ENCODE measurements at regions not wholly inside any gene's neighbourhood (a gene's known extent, or its start where the extent isn't known, plus 50 kb on each side); places are given as distances from the start of the nearest gene placed in this dataset.

DNA sequence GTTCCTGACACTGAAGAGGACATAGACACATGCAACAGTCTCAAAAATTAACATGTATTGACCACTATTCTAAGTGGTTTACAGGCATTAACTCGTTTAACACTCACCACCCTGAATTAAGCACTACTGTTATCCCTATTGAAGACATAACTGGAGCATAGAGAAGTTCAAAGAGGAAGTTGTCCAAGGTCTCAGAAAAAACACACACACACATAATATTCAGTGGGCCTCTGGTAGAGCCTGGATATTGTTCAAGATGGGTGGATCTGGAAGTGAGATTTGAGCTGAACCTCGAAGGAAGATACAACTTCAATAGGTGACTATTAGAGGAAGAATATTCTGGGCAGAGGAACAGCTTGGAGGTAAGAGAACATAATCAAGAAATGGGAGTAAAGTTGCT lies 334.9 kb downstream of the HNRNPD start:
- no peak for DNase-seq (ENCODE audit: low read depth in 2 of 2, low spot score in 1 of 2)

DNA sequence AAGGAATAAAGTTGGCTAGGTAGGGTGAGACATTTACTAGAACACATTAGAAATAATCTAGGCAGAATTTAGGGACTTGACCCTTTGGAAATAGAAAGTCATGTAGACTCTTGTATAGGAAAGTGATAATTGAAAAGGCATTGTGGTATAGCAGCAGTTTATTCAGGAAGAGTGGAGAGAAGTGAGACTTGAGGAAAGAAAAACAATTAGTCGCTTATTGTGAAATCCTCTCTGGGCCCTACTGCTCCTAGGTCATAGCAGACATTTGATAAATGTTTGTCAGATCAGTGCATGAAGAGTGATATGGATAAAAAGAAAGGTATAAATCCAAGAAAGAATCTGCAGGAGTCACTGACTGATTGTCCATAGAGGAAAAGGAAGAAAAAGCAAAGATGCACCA lies 337.6 kb downstream of the HNRNPD start:
- DNase-seq (ENCODE audit: low read depth in 2 of 2, low spot score in 1 of 2) = no peak

- DNase-seq (ENCODE audit: low read depth in 2 of 2, low spot score in 1 of 2) = no peak
Measured at GRCh38 chr4:82034878-82035277, 338.9 kb downstream of the HNRNPD start.

DNA sequence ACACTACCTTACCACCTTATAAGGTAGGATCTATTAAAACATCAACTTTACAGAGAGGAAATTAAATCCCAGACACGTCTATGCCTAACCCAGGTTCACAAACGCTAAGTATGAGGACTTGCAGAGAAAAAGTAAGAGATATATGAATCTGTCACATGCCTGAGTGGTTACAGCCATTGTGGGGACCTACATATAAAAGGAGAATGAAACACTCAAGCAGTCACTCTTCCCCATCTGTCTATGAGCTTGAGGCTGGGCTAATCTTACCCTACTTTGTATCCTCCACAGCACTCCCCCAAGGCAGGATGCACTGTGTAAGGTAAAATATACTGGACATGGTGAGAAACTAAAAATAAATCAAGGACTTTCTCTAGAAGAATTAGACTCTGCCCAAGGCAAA lies 339.9 kb downstream of the HNRNPD start:
- DNase-seq (ENCODE audit: low read depth in 2 of 2, low spot score in 1 of 2) = no peak

GRCh38 chr4:82031376-82031927 lies 342.3 kb downstream of the HNRNPD start:
- no peak for DNase-seq (ENCODE audit: low read depth in 2 of 2, low spot score in 1 of 2)

DNA sequence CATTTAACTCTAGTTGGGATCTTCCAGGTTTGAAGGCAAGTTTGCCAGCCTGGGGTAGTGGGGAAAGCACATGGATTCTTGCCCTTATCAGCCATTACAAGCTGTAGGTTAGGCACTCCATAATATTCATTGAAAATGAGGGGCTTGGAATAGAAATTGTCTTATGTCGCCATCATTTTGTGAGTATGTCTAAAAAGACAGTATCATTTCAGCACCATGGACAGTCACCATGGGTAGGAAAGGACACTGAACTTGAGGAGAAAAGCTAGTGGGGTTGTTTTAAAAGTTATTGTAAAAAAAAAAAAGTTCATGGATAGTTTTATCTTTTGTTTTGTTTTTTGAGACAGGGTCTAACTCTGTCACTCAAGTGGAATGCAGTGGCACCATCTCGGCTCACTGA lies 356.1 kb downstream of the HNRNPD start:
- no peak for DNase-seq (ENCODE audit: low read depth in 2 of 2, low spot score in 1 of 2)

DNA sequence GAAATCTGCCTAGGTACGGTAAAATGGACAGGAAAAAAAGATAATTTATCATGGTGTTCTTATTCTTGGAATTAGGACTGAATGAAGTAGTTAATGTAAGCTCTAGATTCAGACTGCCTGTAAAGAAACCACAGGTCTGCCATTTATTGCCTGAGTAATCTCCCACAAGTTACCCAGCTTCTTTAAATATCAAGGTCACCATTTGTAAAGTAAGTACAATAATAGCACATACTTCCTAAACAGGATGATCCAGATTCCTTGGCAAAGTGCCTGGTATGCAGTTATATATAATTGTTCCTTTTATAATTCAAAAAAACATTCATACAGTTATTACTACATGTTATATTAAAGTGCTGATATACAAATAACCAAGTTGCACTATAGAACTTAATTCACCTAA lies 368.6 kb downstream of the HNRNPD start:
- no peak for DNase-seq (ENCODE audit: low read depth in 2 of 2, low spot score in 1 of 2)

DNA sequence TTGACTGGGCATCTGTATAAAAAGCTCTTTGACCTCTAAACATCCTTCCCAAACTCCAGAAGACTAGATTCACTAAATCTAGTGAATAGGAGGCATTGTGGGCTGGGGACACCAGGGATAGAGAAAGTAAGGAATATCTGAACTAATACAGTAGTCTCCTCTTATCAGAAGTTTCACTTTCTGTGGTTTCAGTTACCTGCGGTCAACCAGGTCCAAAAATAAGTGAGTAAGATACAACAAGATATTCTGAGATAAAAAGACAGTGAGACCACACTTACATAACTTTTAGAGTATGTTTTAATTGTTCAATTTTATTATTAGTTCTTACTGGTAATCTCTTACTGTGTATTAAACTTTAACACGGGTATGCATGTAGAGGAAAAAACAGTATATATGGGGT lies 376.5 kb downstream of the HNRNPD start:
- no peak for DNase-seq (ENCODE audit: low read depth in 2 of 2, low spot score in 1 of 2)

GRCh38 chr4:81990898-81991297 lies 382.9 kb downstream of the HNRNPD start:
- DNase-seq (ENCODE audit: low read depth in 2 of 2, low spot score in 1 of 2) = no peak

DNA sequence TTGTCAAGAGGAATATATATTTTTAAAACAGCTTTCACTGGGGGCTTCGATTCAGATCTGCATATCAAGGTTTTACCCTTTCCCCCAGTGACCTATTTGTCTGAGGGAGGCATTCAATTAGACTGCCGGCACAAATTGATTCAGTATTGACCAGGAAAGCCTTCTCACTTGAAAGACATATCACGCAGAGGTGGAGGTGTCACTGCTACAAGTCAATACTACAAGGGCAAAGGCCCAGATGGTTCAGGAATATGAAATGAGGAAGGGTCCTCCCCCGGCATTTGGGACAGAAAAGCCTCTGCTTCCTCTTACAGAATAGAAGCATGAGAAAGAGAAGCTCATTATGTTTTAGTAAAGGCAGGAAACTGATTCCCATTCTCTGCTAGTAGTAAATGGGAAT lies 383.6 kb downstream of the HNRNPD start:
- DNase-seq (ENCODE audit: low read depth in 2 of 2, low spot score in 1 of 2) = no peak

DNA sequence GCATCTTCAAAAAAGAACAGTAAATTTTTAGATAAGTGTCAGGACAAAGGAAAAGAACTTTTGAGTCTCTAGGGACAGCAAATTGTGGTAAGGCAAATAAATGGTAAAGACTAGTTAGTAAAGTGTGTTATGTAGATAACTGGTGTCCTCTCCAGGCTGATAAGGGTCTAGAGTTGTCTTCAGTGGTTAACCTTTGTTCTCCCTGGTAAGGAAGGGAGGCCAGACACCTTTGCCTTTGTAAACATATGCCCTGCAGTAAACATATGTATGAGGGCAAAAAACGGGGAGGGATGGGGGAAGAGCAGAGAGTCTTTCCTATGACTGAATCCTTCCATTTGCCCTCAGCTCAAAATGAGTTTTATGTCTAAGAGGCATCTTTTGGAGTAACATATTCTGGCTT lies 384.6 kb downstream of the HNRNPD start:
- DNase-seq (ENCODE audit: low read depth in 2 of 2, low spot score in 1 of 2) = no peak

GRCh38 chr4:81988178-81988577 lies 385.6 kb downstream of the HNRNPD start:
- DNase-seq (ENCODE audit: low read depth in 2 of 2, low spot score in 1 of 2) = no peak

- DNase-seq (ENCODE audit: low read depth in 2 of 2, low spot score in 1 of 2) = no peak
Measured at GRCh38 chr4:81984746-81985145, 389.0 kb downstream of the HNRNPD start.

GRCh38 chr4:81982846-81983540 lies 390.8 kb downstream of the HNRNPD start:
- no peak for DNase-seq (ENCODE audit: low read depth in 2 of 2, low spot score in 1 of 2)

DNA sequence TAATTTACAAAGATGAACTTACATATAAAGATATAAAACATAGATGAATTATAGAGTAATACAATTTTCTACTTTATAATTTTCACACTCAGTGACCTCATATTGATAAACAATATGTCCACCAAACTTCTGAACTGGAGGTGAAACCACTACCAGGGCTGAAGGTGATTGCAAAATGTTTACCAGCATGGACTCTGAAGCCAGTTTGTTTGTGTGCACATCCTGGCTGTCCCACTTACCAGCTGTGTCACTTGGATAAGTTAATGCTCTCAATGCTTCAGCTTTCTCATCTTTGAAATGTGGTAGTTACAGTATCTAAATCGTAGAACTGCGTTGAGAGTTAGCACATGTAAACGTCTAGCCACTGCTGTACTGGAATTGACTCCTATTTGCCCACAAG lies 392.6 kb downstream of the HNRNPD start:
- DNase-seq (ENCODE audit: low read depth in 2 of 2, low spot score in 1 of 2) = no peak

DNA sequence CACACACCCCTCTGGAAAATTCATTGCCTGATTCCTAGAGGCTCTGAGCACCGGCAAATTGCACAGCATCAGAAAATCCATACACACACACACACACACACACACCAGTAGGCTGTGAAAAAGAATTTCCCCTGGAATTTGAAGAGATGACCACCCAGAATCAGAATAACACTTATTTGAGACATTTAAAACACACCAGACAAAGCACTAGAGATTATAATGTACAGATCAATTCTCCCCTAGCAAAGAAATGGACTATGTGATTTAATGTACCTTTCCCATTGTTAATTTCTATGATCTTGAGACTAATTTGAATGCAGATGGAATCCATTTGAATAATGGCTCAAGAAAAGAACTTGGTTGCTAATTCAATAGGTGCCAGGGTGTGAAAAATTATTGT lies 399.3 kb downstream of the HNRNPD start:
- no peak for DNase-seq (ENCODE audit: low read depth in 2 of 2, low spot score in 1 of 2)

DNA sequence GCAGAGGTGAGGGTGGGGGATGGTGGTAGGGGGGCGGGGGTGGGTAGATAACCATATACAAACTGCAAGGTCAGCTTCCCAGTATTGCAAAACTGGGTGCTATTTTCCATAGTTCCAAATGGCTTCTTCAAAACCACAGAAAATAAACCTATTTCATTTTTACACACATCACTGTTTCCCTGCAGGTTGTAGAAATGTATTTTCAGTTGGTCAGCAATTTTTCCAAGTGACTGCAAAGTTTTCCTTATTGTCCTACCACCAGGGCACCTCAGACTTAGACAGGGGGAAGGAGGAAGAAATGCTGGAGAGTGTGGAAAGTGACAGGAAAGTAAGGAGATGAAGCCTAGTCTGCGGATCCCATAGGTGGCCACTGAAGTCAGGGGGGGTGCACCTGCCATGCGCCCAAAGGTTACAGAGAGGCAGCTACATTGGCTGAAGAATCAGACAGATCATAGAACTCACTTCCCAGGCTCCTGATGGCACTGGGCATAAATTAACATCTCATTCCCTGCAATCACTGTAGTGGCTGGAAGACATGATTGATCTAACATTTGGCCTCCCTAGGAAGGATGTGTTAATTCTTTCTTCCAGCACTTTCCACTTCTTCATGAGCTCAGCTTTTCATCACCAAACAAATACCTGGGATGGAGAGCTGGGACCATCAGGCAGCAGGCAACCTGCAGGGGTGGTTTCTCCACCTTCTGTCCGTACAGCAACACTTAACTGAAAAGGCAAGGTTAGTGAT lies 402.0 kb downstream of the HNRNPD start:
- DNase-seq (ENCODE audit: low read depth in 2 of 2, low spot score in 1 of 2) = no peak

GRCh38 chr4:81971061-81971460 lies 402.7 kb downstream of the HNRNPD start:
- no peak for DNase-seq (ENCODE audit: low read depth in 2 of 2, low spot score in 1 of 2)

DNA sequence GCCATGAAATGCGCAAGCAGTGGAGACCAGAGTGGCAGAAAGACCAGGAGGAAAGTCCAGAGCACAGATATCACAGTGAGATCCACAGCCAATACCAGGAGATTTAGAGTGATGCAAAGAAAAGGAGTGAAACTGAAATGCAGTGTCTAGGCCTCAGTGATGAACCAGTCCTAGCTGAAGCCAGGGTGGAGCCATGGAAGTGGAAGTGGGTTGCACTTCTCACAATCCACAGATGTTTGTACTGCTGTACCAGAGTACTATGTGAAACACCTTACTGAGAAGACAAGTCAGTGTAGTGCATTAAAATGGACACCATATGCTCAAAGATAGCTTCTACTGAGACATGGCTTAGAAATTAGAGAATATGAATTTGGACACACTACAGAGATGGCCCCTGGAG lies 403.3 kb downstream of the HNRNPD start:
- DNase-seq (ENCODE audit: low read depth in 2 of 2, low spot score in 1 of 2) = no peak

DNA sequence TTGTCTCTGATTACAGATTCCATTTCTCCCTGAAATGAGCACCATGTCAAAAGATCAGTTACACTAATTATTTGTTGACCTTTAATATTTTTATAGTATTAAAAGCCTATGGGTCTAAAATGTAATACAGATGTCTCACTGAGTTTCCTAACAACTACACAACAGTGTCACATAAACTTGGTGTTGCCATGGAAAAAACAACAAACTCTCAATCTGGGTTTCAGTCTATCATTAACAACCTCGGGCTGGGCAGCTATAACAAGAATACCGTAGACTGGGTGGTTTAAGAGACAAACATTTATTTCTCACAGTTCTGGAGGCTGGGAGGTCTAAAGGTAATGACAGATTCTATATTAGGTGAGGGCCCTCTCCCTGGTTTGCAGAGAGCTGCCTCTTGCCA lies 407.1 kb downstream of the HNRNPD start:
- no peak for DNase-seq (ENCODE audit: low read depth in 2 of 2, low spot score in 1 of 2)

- DNase-seq (ENCODE audit: low read depth in 2 of 2, low spot score in 1 of 2) = no peak
Measured at GRCh38 chr4:81965911-81966310, 407.9 kb downstream of the HNRNPD start.

DNA sequence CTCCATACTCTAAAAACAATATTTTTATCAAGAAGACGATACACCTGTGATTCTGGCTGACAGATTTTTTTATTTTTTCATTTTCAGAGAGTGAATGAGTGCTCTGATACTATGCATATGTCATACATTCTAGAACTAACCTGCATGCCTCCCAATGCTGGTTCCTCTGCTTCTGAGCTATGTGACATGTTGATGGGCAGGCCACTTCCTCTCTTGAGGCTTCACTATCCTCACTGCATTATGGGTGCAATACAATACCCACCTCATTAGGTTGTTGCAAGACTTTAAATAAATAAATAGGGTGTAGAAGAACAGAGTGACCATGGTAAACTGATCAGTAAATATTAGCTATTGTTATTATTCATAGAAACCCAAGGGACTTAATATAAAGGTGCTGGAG lies 408.3 kb downstream of the HNRNPD start:
- DNase-seq (ENCODE audit: low read depth in 2 of 2, low spot score in 1 of 2) = no peak

DNA sequence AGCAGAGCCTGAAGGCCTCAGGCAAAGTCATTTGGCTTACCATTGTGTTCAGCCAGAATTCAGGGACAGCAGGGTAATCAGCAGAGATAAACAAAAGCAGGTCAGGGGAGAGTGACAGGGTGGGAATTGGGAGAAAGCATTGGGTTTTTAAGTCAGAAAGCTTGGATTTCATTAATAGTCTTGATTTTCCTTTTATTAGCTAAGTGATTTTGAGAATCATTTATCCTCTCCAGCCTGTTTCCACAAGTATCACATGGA lies 410.1 kb downstream of the HNRNPD start:
- DNase-seq (ENCODE audit: low read depth in 2 of 2, low spot score in 1 of 2) = no peak

All from stimulated activated CD8-positive, alpha-beta memory T cell treated with anti-CD3 and anti-CD28 coated beads, Interleukin-4, amount 100 ng/mL, for 4 hours (primary cell).